GM21619 (cell line): ENCODE measurements at regions not wholly inside any gene's neighbourhood (a gene's known extent, or its start where the extent isn't known, plus 50 kb on each side); places are given as distances from the start of the nearest gene placed in this dataset.

Experiments
- ATAC-seq: cut with Tn5 transposase; IDR thresholded peaks from one replicate; pipeline ENCODE4 v1.9.1; 2021; ENCODE audit not compliant: unreplicated experiment

DNA sequence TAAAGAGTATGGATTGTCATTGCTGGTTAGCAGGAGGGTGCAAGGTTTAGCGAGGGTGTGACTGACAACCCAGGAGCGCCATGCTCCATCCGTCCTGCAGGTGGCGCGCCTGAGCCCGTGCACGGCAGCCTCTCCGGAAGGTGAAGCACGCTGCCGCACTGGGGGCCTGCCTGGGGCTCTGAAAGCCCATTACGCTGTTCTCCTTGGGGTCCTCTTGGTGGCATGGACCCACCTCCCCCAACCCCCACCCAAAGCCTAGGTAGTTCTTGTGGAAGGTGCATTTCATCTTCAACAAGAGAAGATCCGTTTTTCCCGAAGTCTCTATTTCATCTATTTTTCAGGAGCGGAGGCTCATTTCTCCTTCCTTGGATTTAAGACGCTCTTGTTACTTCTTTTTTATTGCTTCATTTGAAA is 197.4 kb upstream of the KCNG1 start:
- ATAC-seq, result no peak

DNA sequence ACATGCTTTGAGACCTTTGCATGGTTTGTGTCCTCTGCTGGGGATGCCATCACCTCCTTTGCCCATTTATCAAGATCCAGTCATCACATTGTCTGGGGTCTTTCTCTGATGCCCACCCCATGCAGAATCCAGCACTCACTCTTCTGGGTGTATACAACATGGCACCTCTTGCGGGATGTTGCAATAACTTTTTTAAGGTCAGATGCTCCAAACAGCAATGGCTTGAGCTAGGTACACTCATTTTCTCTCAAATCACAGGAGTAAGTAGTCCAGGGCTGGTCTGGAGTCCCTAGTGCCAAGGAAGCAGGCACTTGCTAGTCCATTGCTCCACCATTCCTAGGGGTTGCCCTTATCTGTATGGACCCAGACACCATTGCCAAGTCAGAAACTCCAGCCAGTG is 196.6 kb upstream of the KCNG1 start:
- no peak for ATAC-seq

DNA sequence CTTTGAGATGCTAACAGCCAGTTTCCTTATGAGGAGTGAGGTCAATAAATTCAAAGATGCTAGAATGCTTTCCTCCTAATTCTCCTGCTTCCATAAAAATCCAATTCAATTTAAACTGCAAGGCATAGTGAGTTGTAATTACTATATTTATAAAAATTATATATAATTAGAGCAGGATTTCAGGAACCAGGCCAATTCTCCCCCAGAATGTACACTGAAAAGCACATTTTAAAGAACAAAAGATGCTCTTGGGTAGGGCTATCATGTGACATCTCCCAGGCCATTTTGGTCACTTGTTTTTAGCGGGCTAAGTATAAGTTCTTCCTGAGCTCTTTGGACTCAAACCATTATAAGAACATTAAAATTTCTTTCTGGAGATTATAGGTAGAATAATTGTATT is 195.7 kb upstream of the KCNG1 start:
- no peak for ATAC-seq

DNA sequence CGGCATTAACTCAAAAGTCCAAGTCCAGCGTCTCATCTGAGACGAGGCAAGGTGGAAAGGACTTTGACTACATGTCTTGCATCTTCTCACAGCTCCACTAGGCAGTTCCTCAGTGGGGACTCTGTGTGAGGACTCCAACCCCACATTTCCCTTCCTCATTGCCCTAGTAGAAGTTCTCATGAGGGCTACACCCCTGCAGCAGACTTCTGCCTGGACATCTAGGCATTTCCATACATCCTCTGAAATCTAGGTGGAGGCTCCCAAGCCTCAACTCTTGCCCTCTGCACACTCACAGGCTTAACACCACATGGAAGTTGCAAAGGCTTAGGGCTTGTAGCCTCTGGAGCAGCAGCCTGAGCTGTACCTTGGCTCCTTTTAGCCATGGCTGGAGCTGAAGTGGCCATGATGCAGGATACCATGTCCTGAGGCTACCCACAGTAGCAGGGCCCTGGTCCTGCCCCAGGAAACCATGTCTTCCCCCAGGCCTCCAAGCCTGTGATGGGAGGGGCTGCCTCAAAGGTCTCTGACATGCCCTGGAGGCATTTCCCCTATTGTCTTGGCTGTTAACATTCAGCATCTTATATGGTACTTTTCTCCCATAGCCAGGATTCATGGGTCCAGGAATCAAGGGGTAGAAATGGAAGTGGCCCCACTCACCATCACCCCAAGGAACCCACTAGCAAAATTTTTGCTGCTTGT is 194.6 kb upstream of the KCNG1 start:
- no peak for ATAC-seq

DNA sequence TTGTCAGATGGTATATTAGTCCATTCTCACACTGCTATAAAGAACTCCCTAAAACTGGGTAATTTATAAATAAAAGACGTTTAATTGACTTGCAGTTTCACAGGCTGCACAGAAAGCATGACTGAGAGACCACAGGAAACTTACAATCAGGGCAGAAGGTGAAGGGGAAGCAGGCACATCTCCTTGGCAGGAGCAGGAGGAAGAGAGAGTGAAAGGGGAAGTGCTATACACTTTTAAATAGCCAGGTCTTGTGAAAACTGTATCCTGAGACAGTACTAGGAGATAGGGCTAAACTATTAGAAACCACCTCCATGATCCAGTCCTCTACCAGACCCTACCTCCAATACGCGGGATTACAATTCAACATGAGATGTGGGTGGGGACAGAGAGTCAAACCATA is 193.9 kb upstream of the KCNG1 start:
- no peak for ATAC-seq

DNA sequence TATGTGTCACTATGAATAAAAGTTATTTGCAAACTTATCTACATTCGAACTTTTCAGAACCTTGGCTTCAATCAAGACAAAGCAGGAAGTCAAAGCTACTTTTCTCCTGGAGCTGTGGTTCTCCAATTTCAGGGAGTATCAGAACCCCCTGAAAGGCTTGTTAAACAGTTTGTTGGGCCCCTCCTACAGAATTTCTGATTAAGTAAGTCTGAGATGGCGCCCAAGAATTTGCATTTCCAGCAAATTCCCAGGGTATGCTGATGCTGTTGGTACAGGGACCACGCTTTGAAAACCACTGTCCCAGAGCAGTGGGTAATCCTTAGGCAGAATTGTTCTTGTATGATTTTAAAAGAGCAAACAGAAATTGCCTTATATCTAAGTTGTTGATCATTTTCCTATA is 189.9 kb upstream of the KCNG1 start:
- ATAC-seq, result no peak

DNA sequence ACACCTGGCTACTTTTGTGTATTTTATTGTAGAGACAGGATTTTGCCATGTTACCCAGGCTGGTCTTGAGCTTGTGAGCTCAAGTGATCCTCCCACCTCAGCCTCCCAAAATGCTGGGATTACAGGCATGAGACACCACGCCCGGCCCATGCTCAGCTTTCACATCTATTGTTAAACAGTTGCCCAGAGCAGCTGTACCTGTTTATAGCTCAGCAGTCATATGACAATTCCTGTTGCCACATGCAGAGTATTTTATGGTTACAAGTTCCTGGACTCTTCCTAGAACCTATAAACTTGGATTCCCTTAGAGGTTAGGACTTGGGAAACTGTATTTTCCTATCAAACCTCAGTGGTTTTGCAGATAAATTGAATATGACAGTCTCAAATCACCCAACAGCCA is 188.3 kb upstream of the KCNG1 start:
- no peak for ATAC-seq

DNA sequence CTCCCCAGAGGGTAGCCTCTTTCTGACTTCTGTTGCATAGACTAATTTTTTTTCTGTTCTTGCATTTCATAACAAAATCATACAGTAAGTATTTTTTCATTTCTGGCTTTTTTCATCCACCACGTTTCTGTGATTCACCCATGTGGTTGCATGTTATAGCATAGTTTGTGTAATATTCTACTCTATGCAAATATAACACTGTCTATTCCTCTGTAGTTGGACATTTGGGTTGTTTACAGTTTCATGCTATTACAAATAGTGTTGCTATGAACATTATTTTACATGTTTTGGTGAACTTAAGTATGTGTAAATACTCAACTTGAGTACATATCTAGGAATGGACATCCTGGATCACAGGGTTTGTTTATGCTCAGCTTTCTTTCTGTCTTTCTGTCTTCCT is 187.2 kb upstream of the KCNG1 start:
- no peak for ATAC-seq

DNA sequence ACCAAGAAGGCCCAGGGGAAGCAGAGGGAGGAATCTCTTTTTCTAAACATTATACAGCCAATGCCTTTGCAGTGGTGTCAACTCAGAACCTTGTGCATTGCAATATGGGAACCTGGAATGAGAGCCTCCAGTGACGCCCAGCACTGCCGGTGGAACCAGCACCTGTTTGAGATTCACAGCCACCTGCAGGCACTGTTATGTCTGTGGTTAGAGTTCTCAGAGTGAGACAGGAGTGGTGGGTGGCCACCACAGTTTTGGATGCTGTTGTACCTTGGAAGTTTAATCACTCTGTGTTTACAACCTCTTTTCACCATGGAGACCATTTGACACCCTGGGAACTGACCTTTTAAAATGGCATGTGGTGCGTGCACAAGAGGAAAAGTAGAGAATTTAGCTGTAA is 185.3 kb upstream of the KCNG1 start:
- no peak for ATAC-seq

DNA sequence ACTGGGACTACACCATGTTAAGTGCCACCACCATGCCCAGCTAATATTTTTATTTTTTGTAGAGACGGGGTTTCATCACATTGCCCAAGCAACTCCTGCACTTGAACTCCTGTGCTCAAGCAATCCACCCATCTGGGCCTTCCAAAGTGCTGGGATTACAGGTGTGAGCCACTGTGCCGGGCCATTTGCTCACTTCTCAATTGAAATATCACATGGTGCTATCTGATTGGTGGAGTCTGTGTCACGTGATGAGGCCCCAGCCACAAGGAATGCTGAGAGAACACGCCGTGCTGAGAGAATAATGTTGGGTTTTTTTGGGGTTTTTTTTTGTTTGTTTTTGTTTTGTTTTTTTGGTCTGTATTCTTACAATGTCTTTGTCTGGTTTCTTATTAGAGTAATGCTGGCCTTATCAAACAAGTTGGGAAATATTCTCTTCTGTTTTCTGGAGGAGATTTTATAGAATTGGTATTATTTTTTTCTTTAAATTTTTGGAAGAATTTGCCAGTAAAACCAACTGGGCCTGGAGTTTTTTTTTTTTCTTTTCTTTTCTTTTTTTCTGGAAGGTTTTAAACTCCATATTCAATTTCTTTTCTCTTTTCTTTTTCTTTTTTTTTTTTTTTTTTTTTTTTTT is 183.2 kb upstream of the KCNG1 start:
- ATAC-seq, result no peak

DNA sequence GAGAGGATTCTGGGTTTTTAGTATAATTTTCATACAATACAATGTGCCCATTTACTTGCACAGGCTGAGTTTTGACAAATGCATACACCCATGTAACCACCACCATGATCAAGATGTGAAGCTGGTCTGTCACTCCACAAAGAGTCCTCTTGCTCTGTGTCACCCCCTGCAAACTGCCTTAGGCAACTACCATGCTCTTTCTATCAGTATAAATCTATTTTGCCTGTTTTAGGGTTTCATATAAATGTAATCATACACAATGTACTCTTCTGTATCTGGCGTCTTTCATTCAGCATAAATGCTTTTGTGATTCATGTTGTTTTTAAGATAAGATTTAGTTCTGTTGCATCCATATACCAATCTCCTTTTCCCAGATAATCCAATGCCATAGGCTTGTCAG is 181.9 kb upstream of the KCNG1 start:
- no peak for ATAC-seq

DNA sequence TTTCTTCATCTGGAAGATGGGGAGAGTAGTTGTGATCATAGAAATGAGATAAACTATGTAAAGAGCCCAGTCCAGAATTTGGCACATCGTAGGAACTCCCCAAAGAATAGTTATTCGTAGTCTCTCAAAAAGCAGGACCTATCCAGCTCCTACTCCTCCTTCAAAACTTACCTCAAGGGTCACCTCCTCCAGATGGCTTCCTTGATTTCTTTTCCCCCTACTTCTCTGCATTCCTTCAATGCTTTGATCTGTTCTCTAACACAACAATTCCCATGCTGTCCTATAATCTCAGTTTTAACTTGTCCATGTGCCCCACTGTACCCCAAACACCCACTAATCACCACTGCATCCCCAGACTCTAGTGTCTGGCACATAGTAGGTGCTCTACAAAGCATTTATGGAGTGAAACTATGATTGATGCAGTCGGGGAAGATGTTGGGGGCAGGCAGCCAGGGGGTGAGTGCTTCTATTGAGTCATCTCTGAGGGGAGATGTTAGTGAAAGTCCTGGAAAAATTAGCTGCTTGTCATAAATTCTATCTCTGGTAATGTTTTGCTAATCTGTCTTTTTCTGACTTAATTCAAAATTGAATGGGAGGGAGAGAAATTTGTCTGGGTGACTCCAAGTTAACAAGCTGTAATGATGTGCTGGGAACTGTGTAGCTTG is 181.3 kb upstream of the KCNG1 start:
- ATAC-seq, result no peak

DNA sequence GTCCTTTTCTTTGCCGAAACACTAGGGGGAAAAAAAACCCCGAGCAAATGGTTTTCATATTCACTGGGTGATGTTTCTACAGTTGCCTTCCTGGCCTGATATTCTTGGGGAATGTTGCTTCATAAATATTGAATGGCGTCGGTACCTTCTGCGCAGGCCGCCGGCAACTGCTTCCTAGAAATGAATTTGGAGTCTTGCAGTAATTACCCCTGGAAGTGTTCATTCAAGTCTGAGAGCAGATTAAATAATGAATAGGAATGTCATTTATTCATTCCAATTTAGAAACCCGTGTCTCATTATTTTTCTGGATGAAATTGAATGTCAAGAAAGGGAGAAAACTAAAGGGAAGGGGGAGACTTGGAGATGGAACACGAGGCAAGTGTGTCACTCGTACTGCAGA is 179.4 kb upstream of the KCNG1 start:
- ATAC-seq, result no peak

DNA sequence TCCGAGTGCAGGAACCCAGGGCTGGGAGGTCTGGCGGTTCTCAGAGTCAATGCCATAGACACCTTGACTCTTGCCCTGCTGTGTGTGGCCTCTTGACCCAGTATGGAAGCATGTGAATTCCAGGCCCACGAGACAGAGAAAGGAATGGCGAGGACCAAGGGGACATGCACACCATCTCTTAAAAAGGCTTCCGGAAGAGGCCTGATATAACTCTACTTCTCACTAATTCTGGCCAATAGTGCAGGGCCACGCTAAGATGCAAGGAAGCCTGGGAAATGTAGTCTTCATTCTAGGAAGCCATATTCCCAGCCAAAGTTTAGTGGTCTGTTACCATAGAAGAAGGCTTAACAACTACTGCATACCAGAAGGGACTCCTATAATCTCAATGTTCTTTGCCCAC is 177.0 kb upstream of the KCNG1 start:
- no peak for ATAC-seq

DNA sequence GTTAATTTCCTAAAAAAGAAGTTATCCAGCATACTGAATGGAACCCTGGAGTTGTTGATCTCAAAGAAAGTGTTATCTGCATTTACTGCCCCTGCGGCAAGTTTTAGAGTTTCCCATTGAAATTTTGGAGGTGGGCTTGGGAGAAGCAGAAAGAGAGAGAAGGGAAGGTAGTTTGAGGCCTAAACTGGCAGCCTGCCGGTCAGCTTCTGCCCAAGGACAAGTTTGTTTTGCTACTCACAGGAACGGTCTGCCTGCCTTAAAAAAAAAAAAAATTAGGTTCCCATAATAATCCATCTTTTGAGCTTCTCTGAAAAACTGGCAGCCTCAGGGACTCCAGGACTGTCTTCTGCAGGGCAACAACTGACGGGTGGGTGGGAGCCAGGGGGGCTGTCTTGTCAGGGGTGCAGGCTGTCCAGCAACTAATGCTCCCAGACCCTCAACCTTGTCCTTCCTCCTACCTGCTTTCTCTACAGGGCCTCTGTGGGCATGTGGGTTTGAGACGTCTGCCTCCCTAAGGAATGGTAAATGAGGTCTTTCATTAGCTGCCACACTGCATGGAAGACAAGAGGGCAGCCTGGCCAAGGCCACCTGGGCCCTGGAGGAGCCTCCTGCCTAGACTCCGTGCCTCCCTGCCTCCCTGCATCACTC is 176.1 kb upstream of the KCNG1 start:
- no peak for ATAC-seq

DNA sequence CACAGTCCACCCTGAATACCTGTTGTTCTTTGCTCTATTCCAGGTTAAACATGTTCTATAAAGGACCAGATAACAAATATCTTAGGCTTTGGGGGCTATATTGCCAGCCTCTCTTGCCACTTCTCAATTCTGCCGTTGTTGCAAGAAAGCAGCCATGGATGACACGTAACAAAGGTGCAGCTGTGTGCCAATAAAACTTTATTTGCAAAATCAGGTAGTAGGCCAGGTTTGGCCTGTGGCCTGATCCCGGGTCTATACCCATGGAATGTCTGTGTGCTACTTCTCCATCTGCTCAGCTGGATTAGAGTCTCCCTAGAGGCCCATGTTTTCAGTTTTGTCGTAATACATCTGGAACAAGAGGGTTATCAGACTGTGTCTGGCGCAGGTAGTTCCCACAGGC is 175.3 kb upstream of the KCNG1 start:
- ATAC-seq, result no peak

DNA sequence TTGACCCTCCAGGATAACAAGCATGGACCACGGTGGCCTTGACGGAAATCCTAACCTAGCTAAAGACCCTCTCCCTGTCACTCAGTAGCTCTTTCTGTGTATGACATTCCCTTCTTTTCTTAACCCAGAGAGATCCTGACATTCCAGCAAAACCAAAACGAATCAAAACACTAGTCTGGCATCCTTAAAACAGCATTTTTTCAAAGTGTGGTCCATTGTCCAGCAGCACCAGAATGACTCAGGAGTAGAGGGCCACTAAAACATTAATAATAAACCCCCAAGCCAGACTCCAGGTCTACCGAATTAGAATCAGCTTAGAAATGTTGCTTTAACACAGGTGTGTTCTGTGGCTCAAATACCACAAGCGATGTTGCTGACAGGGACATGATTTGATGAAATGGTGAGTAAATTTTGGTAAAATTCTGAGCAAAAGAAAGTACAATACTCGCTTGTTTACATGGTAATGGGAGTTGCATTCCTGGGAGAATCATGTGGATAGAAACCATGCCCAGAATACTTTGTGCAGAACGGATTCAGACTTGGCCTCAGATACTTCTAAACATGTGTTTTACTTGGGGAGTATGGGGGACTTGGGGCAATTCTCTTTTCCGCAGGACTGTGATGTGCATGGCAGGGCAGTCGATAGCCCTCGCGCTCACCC is 174.2 kb upstream of the KCNG1 start:
- no peak for ATAC-seq

DNA sequence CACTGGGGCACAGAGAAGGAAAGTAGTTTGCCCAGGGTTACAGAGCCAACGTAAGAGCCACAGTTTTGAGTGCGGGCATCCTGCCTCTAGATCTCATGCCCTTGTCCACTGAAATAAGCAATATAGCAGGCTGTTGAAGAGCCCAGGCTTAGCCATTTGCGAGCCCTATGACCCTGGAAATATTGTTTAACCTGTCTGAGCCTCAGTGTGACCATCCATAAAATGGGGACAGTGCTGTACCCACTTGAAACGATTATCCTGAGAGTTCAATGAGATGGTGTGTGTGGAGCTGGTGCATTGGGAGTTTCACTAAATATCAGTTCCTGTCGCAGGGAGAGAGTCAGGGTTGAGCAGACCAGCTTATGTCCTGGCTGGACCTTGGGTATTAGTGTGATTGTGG is 173.1 kb upstream of the KCNG1 start:
- ATAC-seq, result no peak

DNA sequence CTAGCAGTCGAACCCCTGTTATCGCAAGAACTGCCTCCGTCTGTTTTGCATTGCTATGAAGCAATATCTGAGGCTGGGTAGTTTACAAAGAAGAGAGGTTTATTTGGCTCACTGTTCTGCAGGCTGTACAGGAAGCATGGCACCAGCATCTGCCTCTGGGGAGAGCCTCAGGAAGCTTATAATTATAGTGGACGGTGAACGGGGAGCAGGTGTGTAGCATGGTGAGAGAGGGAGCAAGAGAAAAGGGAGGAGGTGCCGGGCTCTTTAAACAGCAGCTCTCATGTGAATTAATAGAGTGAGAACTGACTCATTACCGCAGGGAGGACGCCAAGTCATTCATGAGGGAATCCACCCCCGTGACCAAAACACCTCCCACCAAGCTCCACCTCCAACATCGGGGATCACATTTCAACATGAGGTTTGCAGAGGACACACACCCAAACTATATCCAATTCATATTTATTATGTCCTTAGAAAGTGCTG is 172.6 kb upstream of the KCNG1 start:
- ATAC-seq, result no peak

DNA sequence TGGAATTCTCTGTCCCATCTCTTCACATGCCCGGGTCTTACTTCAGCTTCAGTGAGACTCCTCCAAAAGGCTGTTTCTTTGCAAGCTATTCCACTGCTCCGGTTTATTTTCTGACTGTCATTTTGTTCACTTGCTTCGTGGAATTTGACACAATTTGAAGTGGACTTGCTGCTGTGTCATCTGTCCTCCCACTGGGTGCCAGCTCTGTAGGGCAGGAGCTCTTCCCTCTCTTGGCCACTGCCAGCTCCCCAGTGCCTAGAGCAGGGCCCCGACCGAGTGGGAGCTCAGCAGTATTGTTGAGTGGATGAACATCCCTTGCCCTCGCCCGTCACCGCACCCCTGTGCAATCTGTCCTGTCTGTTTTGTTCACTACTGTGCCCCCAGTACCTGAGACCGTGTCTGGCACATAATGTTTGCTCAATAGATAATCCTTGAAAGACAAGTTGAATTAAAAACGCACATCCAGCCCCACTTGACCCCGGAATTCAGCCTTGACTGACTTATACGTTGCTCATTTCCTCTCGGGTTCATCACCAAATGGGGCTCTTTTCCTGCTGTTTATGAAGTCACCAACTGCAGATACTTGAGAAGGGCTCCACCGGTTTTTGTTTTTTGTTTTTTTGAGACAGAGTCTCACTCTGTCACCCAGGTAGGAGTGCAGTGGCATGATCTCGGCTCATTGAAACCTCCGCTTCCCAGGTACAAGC is 170.3 kb upstream of the KCNG1 start:
- no peak for ATAC-seq

DNA sequence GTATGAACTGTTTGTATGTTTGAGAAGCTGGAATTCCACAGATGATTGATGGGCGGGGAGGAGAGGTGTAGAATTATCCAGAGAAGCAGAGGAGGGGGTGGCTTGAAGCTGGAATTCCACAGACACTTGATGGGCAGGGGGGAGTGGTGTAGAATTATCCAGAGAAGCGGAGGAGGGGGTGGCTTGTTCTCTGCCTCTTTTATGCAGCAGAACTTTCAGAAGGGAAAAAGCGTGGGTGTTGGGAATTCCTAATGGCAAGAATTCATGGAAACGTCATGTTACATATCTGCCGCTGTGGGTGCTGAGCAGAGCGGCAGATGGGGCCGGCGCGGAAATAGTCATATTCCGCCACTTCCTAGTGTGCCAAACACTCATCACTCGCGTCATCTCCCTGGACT is 167.9 kb upstream of the KCNG1 start:
- no peak for ATAC-seq
